ENCODE measurements at regions not wholly inside any gene's neighbourhood (a gene's known extent, or its start where the extent isn't known, plus 50 kb on each side); places are given as distances from the start of the nearest gene placed in this dataset.

DNA sequence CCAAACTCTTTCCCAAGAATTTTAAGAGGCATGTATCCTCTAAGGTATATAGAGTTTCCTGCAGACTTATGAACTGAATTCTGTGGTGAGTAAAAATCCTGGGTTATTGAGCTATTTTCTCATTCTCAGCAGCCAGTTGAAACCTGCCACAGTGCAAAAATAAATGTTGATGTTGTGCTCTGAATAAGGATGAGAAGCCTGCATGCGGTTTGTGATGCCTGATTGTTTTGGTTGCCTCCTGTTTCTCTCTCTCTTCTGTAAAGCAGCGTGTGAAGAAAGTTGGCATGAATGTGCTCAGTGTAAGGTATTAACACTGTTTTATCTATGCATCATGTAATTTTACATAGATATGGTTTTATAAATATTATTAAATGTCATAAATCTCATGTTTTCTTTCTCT lies 452.6 kb downstream of the CDH2 start:
- Histone ChIP-seq H3K36me3 (ENCODE audit: control insufficient read depth in 1 of 2, insufficient read depth in 2 of 2, low read length in 2 of 2) (no peaks in the 10 kb centered on the region), H3K9me3 (ENCODE audit: control insufficient read depth in 1 of 2, insufficient read depth in 1 of 2, low read depth in 1 of 2, low read length in 2 of 2) (peaks cover 0 to 4% of the 10 kb centered on the region in 2 experiments; a peak in 1 of 4 replicates), H3K27me3 (ENCODE audit: insufficient read depth, low read length) (no peaks in the 10 kb centered on the region), H3K27ac (ENCODE audit: low read depth, low read length) (no peak overlapping the region), H3K9ac (ENCODE audit: low read length) (no peak overlapping the region), H4K20me1 (ENCODE audit: insufficient read depth) (no peaks in the 10 kb centered on the region), H3K4me1 (ENCODE audit: control insufficient read depth in 1 of 2, insufficient read depth in 2 of 2, low read length in 2 of 2) (no peaks in the 10 kb centered on the region), H3K9me2 (ENCODE audit: insufficient read depth) (no peaks in the 10 kb centered on the region), H3K4me3 (replicated peaks in 1 of 2; ENCODE audit: low read depth in 1 of 2, low read length in 2 of 2) (no peak overlapping the region), H2AFZ (ENCODE audit: low read depth, low read length, poor library complexity, severe bottlenecking) (no peak overlapping the region), H3K4me2 (ENCODE audit: low read length) (no peak overlapping the region), H3K79me2 (ENCODE audit: insufficient read depth, low read length) (no peaks in the 10 kb centered on the region)
- TF ChIP-seq EGR1 (IDR thresholded peaks at IDR 0.05; ENCODE audit: low read depth) (no peak), POLR2A (IDR thresholded peaks at IDR 0.05; ENCODE audit: borderline replicate concordance, extremely low read depth, insufficient read depth, insufficient read length) (no peak), FOSL1 (IDR thresholded peaks at IDR 0.05; ENCODE audit: low read depth) (no peak), SP1 (IDR thresholded peaks at IDR 0.05; ENCODE audit: low read depth) (no peak), JUND (IDR thresholded peaks at IDR 0.05) (no peak), EZH2 (IDR thresholded peaks at IDR 0.05) (no peak), ZFX (IDR thresholded peaks at IDR 0.05) (no peak), ZNF274 (IDR thresholded peaks at IDR 0.05; ENCODE audit: low read depth, low read length) (no peak), YY1 (IDR thresholded peaks at IDR 0.05; ENCODE audit: extremely low read depth, insufficient replicate concordance, low read depth, low read length) (no peak), RAD21 (IDR thresholded peaks at IDR 0.05; ENCODE audit: low read depth) (no peak), TCF7L2 (IDR thresholded peaks at IDR 0.05; ENCODE audit: borderline replicate concordance, extremely low read depth, insufficient read depth, insufficient read length) (no peak), ELF1 (IDR thresholded peaks at IDR 0.05; ENCODE audit: borderline replicate concordance, low read depth) (no peak), EZH2phosphoT487 (IDR thresholded peaks at IDR 0.05; ENCODE audit: borderline replicate concordance) (no peak), SRF (IDR thresholded peaks at IDR 0.05; ENCODE audit: low read depth) (no peak)
- TF ChIP-seq, protein P1, sequence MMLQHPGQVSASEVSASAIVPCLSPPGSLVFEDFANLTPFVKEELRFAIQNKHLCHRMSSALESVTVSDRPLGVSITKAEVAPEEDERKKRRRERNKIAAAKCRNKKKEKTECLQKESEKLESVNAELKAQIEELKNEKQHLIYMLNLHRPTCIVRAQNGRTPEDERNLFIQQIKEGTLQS (IDR thresholded peaks at IDR 0.05) = no peak
- TF ChIP-seq, protein P2, sequence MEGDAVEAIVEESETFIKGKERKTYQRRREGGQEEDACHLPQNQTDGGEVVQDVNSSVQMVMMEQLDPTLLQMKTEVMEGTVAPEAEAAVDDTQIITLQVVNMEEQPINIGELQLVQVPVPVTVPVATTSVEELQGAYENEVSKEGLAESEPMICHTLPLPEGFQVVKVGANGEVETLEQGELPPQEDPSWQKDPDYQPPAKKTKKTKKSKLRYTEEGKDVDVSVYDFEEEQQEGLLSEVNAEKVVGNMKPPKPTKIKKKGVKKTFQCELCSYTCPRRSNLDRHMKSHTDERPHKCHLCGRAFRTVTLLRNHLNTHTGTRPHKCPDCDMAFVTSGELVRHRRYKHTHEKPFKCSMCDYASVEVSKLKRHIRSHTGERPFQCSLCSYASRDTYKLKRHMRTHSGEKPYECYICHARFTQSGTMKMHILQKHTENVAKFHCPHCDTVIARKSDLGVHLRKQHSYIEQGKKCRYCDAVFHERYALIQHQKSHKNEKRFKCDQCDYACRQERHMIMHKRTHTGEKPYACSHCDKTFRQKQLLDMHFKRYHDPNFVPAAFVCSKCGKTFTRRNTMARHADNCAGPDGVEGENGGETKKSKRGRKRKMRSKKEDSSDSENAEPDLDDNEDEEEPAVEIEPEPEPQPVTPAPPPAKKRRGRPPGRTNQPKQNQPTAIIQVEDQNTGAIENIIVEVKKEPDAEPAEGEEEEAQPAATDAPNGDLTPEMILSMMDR (IDR thresholded peaks at IDR 0.05 in 2 of 3, conservative IDR thresholded peaks at IDR 0.05 in 1 of 3; ENCODE audit: borderline replicate concordance in 1 of 3, insufficient read depth in 1 of 3, low read depth in 2 of 3, low read length in 2 of 3) = no peak
- TF ChIP-seq, protein P3, sequence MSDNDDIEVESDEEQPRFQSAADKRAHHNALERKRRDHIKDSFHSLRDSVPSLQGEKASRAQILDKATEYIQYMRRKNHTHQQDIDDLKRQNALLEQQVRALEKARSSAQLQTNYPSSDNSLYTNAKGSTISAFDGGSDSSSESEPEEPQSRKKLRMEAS (IDR thresholded peaks at IDR 0.05) = no peak
- TF ChIP-seq, protein P4, sequence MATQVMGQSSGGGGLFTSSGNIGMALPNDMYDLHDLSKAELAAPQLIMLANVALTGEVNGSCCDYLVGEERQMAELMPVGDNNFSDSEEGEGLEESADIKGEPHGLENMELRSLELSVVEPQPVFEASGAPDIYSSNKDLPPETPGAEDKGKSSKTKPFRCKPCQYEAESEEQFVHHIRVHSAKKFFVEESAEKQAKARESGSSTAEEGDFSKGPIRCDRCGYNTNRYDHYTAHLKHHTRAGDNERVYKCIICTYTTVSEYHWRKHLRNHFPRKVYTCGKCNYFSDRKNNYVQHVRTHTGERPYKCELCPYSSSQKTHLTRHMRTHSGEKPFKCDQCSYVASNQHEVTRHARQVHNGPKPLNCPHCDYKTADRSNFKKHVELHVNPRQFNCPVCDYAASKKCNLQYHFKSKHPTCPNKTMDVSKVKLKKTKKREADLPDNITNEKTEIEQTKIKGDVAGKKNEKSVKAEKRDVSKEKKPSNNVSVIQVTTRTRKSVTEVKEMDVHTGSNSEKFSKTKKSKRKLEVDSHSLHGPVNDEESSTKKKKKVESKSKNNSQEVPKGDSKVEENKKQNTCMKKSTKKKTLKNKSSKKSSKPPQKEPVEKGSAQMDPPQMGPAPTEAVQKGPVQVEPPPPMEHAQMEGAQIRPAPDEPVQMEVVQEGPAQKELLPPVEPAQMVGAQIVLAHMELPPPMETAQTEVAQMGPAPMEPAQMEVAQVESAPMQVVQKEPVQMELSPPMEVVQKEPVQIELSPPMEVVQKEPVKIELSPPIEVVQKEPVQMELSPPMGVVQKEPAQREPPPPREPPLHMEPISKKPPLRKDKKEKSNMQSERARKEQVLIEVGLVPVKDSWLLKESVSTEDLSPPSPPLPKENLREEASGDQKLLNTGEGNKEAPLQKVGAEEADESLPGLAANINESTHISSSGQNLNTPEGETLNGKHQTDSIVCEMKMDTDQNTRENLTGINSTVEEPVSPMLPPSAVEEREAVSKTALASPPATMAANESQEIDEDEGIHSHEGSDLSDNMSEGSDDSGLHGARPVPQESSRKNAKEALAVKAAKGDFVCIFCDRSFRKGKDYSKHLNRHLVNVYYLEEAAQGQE (IDR thresholded peaks at IDR 0.05; ENCODE audit: low read depth) = no peak
- CTCF ChIA-PET = no interaction called here
- no TSS peak for BruUV-seq (replicated peaks)
- ATAC-seq = no peak
- no peak for DNase-seq (ENCODE audit: low read depth, low spot score)
- intact Hi-C loops (cut with micrococcal nuclease) = no loop called here
- POLR2A ChIA-PET = no interaction called here
- RAD21 ChIA-PET (ENCODE audit: low non-redundant PET in 1 of 2, low total read pairs in 2 of 2, uncharacterized antibody in 2 of 2, unreplicated experiment in 2 of 2) = no interaction called here

Data from HCT116 (cell line).